ENCODE measurements at regions not wholly inside any gene's neighbourhood (a gene's known extent, or its start where the extent isn't known, plus 50 kb on each side); places are given as distances from the start of the nearest gene placed in this dataset.
A peak's percentile ranks its signal among the peaks of the same experiment; 100 is the strongest.

DNA sequence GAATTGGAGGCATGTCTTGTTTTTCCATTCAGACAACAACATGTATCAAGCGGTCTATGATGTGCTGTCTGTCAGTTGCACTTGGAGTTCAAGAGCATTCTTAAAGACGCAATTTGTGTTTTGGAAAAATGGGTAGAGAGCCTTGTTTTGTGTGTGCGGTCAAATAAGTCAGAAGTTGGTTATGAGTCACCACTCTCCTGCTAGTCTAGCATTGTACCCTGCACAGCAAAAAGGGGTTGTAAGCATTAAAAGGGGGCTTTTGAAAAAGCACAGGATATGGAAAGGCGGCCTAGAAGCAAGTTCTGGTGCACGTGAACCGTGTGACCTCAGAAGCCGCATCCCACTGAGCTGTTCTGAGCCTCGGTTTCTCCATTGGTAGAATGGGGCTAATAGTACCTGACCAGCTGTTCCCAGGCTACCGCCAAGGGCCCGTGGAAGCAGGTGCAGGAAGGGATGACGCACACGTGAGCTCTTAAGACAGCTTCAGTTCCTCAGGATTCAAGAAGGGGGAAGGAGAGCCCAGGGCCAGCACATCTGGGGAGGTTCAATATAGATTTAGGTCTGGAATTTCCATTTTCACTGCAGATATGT, 61.6 kb upstream of the SNX9 start:
- H3K4me3 ChIP-seq (ENCODE audit: low read length, poor library complexity, severe bottlenecking) = no peak overlapping the region
- no peak for TF ChIP-seq EZH2phosphoT487 (IDR thresholded peaks at IDR 0.05; ENCODE audit: borderline replicate concordance)
- TF ChIP-seq, protein P1, sequence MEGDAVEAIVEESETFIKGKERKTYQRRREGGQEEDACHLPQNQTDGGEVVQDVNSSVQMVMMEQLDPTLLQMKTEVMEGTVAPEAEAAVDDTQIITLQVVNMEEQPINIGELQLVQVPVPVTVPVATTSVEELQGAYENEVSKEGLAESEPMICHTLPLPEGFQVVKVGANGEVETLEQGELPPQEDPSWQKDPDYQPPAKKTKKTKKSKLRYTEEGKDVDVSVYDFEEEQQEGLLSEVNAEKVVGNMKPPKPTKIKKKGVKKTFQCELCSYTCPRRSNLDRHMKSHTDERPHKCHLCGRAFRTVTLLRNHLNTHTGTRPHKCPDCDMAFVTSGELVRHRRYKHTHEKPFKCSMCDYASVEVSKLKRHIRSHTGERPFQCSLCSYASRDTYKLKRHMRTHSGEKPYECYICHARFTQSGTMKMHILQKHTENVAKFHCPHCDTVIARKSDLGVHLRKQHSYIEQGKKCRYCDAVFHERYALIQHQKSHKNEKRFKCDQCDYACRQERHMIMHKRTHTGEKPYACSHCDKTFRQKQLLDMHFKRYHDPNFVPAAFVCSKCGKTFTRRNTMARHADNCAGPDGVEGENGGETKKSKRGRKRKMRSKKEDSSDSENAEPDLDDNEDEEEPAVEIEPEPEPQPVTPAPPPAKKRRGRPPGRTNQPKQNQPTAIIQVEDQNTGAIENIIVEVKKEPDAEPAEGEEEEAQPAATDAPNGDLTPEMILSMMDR (conservative IDR thresholded peaks at IDR 0.05; ENCODE audit: low read length) = no peak
- no peak overlapping the region for H3K4me2 ChIP-seq (ENCODE audit: low read depth, low read length, poor library complexity, severe bottlenecking)
- no peak overlapping the region for H2AFZ ChIP-seq (ENCODE audit: low read length)
- H3K9ac ChIP-seq (ENCODE audit: low read depth, low read length, poor library complexity, severe bottlenecking) = no peak overlapping the region
- no peaks in the 10 kb centered on the region for H3K9me3 ChIP-seq (ENCODE audit: insufficient read depth, low read depth, low read length)
- peaks cover 19% of the 10 kb centered on the region for H3K27me3 ChIP-seq (ENCODE audit: insufficient read depth, low read length, poor library complexity, severe bottlenecking)
- H3K9me2 ChIP-seq (replicated peaks; ENCODE audit: low read depth, low read length) = no peaks in the 10 kb centered on the region
- no peaks in the 10 kb centered on the region for H4K20me1 ChIP-seq (ENCODE audit: insufficient read depth, low read length, poor library complexity, severe bottlenecking)
- H3K4me1 ChIP-seq (ENCODE audit: insufficient read depth, low read length, poor library complexity, severe bottlenecking) = peaks cover 28% of the 10 kb centered on the region
- H3K79me2 ChIP-seq (ENCODE audit: insufficient read depth, low read length) = no peaks in the 10 kb centered on the region
- H3K36me3 ChIP-seq (ENCODE audit: insufficient read depth, low read length) = no peaks in the 10 kb centered on the region
- no peaks in the 10 kb centered on the region for H3F3A ChIP-seq (ENCODE audit: low read depth)

DNA sequence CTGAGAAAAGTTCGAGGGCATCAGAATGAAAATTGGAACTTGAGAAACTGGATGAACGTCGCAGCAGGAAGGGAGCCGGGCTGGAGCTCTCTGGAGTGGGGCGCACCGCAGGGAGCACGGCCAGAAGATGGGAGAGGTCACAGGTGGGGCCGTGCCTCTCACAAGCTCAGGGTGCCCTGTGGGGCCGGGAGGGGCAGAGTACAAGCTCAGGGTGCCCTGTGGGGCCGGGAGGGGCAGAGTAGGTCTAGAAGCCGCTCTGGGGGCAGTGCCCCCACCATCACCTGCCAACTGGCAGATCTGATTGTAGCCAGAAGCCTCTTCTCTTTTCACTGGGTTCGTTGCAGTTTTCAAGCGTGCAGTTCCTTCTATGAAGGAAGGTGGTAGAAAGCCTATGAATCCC, 61.1 kb upstream of the SNX9 start:
- no peaks in the 10 kb centered on the region for H3F3A ChIP-seq (ENCODE audit: low read depth)

GRCh38 chr6:157762636-157763035, 60.4 kb upstream of the SNX9 start:
- no peaks in the 10 kb centered on the region for H4K20me1 ChIP-seq (ENCODE audit: insufficient read depth, low read length, poor library complexity, severe bottlenecking)
- no peaks in the 10 kb centered on the region for H3K9me3 ChIP-seq (ENCODE audit: insufficient read depth, low read depth, low read length)
- H3K27me3 ChIP-seq (ENCODE audit: insufficient read depth, low read length, poor library complexity, severe bottlenecking) = peaks cover 19% of the 10 kb centered on the region
- no peak overlapping the region for H3K9ac ChIP-seq (ENCODE audit: low read depth, low read length, poor library complexity, severe bottlenecking)
- TF ChIP-seq EZH2phosphoT487 (IDR thresholded peaks at IDR 0.05; ENCODE audit: borderline replicate concordance) = no peak
- TF ChIP-seq, protein P1 (conservative IDR thresholded peaks at IDR 0.05; ENCODE audit: low read length) = peak; percentile 41
- H3K4me3 ChIP-seq (ENCODE audit: low read length, poor library complexity, severe bottlenecking) = no peak overlapping the region
- no peaks in the 10 kb centered on the region for H3F3A ChIP-seq (ENCODE audit: low read depth)
- peaks cover 25% of the 10 kb centered on the region for H3K4me1 ChIP-seq (ENCODE audit: insufficient read depth, low read length, poor library complexity, severe bottlenecking)
- no peaks in the 10 kb centered on the region for H3K36me3 ChIP-seq (ENCODE audit: insufficient read depth, low read length)
- H3K4me2 ChIP-seq (ENCODE audit: low read depth, low read length, poor library complexity, severe bottlenecking) = peak overlapping the region; percentile 77
- H3K79me2 ChIP-seq (ENCODE audit: insufficient read depth, low read length) = no peaks in the 10 kb centered on the region
- H3K9me2 ChIP-seq (replicated peaks; ENCODE audit: low read depth, low read length) = no peaks in the 10 kb centered on the region
- H2AFZ ChIP-seq (ENCODE audit: low read length) = peak overlapping the region; percentile 46; the same call in 1 of the 2 replicates

More for the DNA sequence above, 61.1 kb upstream of the SNX9 start:
- H3K79me2 ChIP-seq (ENCODE audit: insufficient read depth, low read length) = no peaks in the 10 kb centered on the region
- H3K9ac ChIP-seq (ENCODE audit: low read depth, low read length, poor library complexity, severe bottlenecking) = no peak overlapping the region
- H3K36me3 ChIP-seq (ENCODE audit: insufficient read depth, low read length) = no peaks in the 10 kb centered on the region
- H4K20me1 ChIP-seq (ENCODE audit: insufficient read depth, low read length, poor library complexity, severe bottlenecking) = no peaks in the 10 kb centered on the region
- H2AFZ ChIP-seq (ENCODE audit: low read length) = no peak overlapping the region
- H3K4me3 ChIP-seq (ENCODE audit: low read length, poor library complexity, severe bottlenecking) = no peak overlapping the region
- H3K9me3 ChIP-seq (ENCODE audit: insufficient read depth, low read depth, low read length) = no peaks in the 10 kb centered on the region
- H3K4me2 ChIP-seq (ENCODE audit: low read depth, low read length, poor library complexity, severe bottlenecking) = no peak overlapping the region
- H3K27me3 ChIP-seq (ENCODE audit: insufficient read depth, low read length, poor library complexity, severe bottlenecking) = peaks cover 22% of the 10 kb centered on the region
- H3K4me1 ChIP-seq (ENCODE audit: insufficient read depth, low read length, poor library complexity, severe bottlenecking) = peaks cover 26% of the 10 kb centered on the region
- TF ChIP-seq, protein P1 (conservative IDR thresholded peaks at IDR 0.05; ENCODE audit: low read length) = no peak
- TF ChIP-seq EZH2phosphoT487 (IDR thresholded peaks at IDR 0.05; ENCODE audit: borderline replicate concordance) = no peak
- H3K9me2 ChIP-seq (replicated peaks; ENCODE audit: low read depth, low read length) = no peaks in the 10 kb centered on the region
